HG03095 (cell line): ENCODE measurements at regions not wholly inside any gene's neighbourhood (a gene's known extent, or its start where the extent isn't known, plus 50 kb on each side); places are given as distances from the start of the nearest gene placed in this dataset.
A peak's percentile ranks its signal among the peaks of the same experiment; 100 is the strongest.

Experiments used
- ATAC-seq: cut with Tn5 transposase; IDR thresholded peaks from one replicate; pipeline ENCODE4 v1.9.1; 2021; ENCODE audit warnings: moderate library complexity; ENCODE audit not compliant: unreplicated experiment

GRCh38 chr2:163462993-163463392 is 272.8 kb downstream of the FIGN start:
- no peak for ATAC-seq

GRCh38 chr2:163459986-163460385 is 275.8 kb downstream of the FIGN start:
- no peak for ATAC-seq

GRCh38 chr2:163456953-163457743 is 278.7 kb downstream of the FIGN start:
- no peak for ATAC-seq

DNA sequence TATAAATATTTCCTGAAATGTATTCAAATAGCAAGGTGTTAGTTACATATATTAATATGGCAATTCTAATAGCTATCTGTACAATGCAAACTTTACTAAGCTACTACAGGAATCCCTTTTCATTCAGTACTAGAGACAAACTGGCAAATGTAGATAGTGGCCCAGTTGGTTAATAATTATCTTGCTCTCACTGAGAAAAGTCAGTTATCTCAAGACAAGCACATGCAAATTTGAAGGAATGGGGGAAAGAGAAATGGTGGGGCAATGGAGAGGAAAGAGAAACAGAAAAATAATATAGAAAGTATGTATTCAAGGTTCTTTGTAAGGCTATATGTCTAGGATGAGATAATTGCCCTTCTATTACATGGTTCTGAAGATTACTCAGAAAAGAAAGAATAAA is 280.0 kb downstream of the FIGN start:
- peak; percentile 81 for ATAC-seq

DNA sequence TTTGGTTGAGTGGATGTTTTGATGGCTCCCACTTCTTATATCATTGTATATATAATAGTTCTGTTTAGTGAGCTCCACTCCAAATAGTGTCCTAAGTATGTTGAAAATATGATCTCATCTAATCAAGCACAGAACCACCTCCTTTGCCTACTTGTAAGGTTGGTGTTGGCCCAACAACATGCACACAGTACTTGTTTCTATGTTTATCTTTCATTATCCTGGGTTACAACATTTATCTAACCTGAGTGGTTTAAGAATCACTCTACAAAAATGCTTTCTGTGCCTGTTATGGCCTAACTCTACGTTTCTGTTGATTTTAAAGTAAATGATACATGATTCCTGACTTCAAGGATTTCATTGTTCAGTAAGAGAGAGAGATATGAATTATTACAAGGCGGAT is 281.9 kb downstream of the FIGN start:
- no peak for ATAC-seq

DNA sequence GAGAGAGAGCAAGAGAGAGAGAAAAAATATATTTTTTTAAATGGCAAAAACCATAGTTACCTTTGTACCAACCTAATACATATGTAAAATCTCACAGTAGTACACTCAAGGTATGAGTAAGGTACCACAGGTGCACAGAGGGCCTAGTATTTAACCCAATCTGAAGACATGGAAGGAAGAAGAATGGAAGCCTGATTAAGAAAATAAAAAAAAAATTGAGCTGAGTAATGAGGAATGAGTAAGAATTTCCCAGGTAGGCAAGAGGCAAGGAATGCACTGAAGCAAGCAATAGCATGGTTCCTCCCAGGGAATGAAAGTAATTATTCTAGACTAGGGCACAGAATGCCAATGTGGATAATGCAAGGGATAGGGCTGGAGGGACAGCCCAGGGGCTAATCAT is 294.2 kb downstream of the FIGN start:
- ATAC-seq: no peak

DNA sequence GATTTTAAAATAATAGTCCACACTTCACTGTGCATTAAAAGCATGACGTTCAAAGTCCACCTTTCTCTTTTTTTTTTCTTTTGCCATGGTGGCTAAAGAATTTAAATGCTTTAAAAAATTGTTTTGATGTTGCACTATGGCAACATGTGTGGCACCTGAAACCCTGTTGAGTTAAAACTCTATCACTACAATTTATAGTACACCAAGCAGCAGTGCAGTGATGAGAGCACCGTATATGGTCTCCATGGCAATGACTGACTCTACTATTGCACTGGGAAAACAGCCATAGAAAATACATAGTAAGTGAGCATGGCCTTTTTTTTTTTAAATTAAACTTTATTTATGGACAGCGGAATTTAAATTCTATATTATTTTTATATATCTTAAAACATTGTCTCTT is 298.8 kb downstream of the FIGN start:
- ATAC-seq: no peak

DNA sequence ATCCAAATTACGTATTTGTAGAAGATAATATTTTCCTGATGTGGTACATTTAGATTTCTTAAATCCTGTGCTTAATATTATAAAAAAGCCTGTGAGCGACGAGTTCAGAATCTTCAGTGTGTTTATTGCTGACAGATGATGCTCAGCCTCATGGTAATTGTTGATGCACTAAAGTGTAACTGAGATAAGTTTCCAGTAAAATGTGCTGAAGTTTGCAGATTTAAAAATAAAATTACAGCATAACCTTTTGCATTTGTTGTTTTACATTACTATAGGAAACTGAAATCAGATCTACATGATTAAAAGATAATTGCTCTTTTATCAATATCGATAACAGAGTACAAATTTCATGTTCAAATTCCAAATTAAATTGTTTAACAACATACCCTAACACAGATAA is 307.6 kb downstream of the FIGN start:
- no peak for ATAC-seq

GRCh38 chr2:163420604-163421003 is 315.2 kb downstream of the FIGN start:
- no peak for ATAC-seq

GRCh38 chr2:163419000-163419830 is 316.6 kb downstream of the FIGN start:
- no peak for ATAC-seq

DNA sequence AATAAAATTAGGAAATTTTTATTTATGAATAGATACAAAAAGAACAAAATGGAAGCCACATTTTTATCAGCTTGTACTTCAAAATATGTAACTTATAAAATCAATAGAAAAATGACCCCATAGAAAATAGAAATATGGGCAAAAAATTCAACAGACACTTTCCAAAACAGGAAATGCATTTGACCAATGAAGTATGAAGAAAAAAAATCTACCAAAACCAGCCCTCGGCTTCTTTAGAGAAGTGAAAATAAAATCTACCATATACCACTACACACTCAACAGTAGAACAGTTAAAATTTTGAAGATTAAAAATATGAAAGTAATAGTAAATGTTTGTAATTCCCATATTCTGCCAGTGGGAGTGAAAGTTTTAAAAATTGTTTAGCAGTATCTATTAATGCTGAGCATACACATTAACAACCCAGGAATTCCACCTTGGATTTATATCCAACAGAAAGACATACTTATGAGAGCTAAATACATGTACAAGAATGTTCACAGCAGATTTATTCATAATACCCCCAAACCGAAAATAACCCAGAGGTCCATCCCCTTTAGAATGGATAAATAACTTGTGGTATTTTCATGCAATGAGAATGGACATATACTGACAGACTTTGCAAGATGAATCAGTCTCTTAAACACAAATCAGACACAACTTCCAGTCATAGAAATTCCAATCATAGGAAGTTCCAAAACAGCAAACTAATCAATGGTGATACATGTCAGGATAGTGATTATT is 318.0 kb downstream of the FIGN start:
- peak; percentile 93 for ATAC-seq

GRCh38 chr2:163414121-163414520 is 321.7 kb downstream of the FIGN start:
- no peak for ATAC-seq

DNA sequence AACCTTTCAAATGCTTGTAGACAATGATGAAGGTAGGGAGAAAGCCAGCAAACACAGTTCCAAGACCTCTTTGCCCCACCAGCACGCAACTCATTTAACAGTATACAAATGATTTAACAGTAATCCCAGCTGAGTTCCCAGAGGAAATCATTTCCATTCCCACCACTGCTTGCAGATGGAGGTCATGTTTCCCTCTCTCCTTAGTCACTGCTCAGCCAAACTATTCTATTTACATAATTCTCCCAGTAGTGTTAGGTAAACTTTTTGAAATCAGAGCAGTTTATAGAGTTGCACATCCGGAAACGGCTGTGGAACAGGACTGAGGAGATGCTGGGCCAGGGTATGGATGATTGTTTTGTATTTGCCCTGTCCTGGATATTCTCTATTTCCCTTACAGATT is 328.5 kb downstream of the FIGN start:
- no peak for ATAC-seq

- no peak for ATAC-seq
Observed at GRCh38 chr2:163405298-163405697, 330.5 kb downstream of the FIGN start.

DNA sequence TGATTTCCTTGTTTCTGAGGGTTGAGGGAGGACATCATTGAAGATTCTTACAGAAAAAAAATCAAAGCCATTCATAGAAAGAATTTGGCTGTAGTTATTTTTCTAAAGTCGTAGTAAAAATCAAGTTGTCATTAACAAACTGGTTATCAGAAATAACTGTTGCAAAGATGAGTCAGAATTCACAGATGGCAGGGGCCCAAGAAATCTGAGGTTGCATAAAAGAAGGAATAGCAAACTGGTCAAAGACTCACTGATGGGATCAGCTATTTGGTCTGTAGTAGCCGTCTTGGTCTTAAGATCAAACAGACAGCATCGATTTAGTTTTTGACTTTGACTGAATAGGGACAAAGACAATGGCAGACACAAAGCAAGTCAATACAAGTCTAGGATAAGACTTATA is 334.3 kb downstream of the FIGN start:
- ATAC-seq: no peak

- ATAC-seq: no peak
Observed at GRCh38 chr2:163397451-163397850, 338.4 kb downstream of the FIGN start.

DNA sequence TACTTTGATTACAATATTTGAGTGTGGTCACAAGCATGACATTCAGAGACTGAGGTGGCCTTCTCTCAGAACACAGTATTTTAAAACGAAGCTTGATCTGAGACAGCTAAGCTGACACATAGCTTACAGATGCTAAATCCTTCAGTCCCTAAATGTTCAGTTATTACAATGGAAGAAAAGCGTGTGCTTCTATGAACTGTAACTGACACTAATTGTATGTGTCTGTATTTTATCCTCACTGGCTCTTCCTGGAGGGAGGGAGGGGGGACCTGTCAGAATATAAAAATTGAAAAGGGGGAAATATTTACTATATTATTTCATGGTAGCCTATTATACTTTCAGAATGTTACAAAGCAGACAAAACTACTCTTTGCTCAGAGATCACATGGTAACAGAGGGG is 340.2 kb downstream of the FIGN start:
- no peak for ATAC-seq

GRCh38 chr2:163389838-163390237 is 346.0 kb downstream of the FIGN start:
- ATAC-seq: no peak

DNA sequence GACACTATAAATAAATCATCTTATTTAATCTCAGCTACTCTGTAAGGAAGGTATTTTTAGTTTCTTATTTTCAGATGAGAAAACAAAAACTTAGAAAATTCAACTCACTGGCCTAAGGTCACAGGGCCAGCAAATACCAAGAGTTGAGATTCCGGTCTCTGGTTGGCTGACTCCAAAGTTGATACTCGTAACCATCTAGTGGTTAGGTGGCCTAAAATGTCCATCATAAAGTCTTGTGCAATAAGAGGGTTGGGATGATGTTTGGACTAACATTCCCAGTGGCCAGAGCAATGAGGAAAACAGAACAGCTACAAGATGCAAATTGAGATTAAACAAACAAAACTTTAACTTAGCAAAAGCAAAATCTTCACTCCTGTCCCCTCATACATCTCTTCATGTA is 360.3 kb downstream of the FIGN start:
- no peak for ATAC-seq

DNA sequence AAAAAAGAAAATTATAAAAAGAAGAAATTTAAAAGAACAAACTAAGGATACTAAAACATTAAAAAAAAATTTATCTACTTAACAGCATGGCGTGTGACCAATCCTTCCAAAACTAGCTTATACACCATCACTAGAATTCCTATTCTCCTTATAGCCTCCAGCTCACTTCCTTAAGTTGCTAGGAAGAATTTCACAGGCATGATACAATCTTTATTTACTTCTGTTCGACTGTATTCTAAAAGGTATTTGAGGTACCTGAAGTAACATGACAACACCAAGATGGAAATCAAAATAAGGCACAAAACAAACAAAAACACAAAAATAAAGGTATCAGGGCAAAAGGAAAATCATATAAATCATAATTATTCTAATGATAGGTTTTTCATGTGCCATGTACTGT is 360.7 kb downstream of the FIGN start:
- ATAC-seq: no peak

DNA sequence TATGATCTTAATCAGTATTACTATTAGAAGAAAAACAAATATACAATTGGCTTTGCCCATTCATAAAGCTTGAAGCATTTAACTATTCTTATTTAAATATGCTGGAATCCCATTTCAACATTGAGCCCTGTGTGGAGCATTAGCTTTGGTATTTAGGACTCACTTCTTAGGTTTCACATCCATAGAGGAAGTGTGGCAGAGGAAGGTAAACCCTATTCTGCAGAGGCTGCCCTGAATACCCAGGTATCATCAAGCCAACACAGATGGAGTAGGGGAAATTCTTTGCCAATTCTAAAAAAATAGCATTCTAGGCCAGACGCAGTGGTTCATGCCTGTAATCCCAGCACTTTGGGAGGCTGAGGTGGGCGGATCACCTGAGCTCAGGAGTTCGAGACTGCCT is 361.5 kb downstream of the FIGN start:
- ATAC-seq: no peak

DNA sequence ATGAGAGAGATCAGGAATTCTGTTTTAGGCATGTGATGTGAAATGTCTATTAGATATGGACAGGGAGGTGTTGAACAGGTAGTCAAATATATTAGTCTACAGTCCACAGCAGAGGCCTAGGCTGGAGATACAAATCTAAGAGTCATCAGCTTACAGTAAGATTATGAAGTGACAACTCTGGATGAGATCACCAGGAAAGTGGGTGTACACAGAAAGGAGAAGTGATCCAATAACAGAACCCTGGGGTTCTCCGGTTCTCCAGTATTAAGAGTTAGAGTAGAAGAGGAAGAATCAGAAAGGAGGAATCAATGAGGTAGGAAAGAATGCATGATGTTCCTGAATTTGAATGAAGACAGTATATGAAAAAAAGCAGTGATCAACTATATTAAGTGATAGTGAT is 362.3 kb downstream of the FIGN start:
- ATAC-seq: no peak
